ENCODE measurements at regions not wholly inside any gene's neighbourhood (a gene's known extent, or its start where the extent isn't known, plus 50 kb on each side); places are given as distances from the start of the nearest gene placed in this dataset.

GRCh38 chr11:24070435-24070834 is 426.4 kb upstream of the LUZP2 start:
- ATAC-seq = no peak
- Histone ChIP-seq H3K36me3 (no peaks in the 10 kb centered on the region), H3K4me1 (no peaks in the 10 kb centered on the region), H3K9me3 (no peaks in the 10 kb centered on the region), H3K4me3 (no peak overlapping the region), H3K27me3 (no peaks in the 10 kb centered on the region), H3K27ac (no peak overlapping the region)
- no peak for DNase-seq
- TF ChIP-seq CTCF (IDR thresholded peaks at IDR 0.05) (no peak), POLR2A (IDR thresholded peaks at IDR 0.05) (no peak)
- intact Hi-C loops (cut with DNase I) = no loop called here
- 60% methylated on average over 3 of the region's 3 CpGs for WGBS (ENCODE audit: insufficient coverage, low coverage, low lambda C conversion rate, missing lambda C conversion rate)

- intact Hi-C loops (cut with DNase I) = no loop called here
- Histone ChIP-seq H3K9me3 (no peaks in the 10 kb centered on the region), H3K4me3 (no peak overlapping the region), H3K27ac (no peak overlapping the region), H3K4me1 (no peaks in the 10 kb centered on the region), H3K27me3 (no peaks in the 10 kb centered on the region), H3K36me3 (no peaks in the 10 kb centered on the region)
- TF ChIP-seq CTCF (IDR thresholded peaks at IDR 0.05) (no peak), POLR2A (IDR thresholded peaks at IDR 0.05) (no peak)
- no peak for DNase-seq
- WGBS (ENCODE audit: insufficient coverage, low coverage, low lambda C conversion rate, missing lambda C conversion rate) = 38% methylated on average over 3 of the region's 3 CpGs
- ATAC-seq = no peak
Observed at GRCh38 chr11:24078018-24078417, 418.8 kb upstream of the LUZP2 start.

GRCh38 chr11:24082241-24082640 is 414.6 kb upstream of the LUZP2 start:
- H3K9me3 ChIP-seq = no peaks in the 10 kb centered on the region
- no peak for TF ChIP-seq POLR2A (IDR thresholded peaks at IDR 0.05)
- no peak for TF ChIP-seq CTCF (IDR thresholded peaks at IDR 0.05)
- H3K4me1 ChIP-seq = no peaks in the 10 kb centered on the region
- H3K27me3 ChIP-seq = no peaks in the 10 kb centered on the region
- no peak overlapping the region for H3K27ac ChIP-seq
- 52% methylated on average over 1 of the region's 1 CpG for WGBS (ENCODE audit: insufficient coverage, low coverage, low lambda C conversion rate, missing lambda C conversion rate)
- H3K36me3 ChIP-seq = no peaks in the 10 kb centered on the region
- DNase-seq = no peak
- ATAC-seq = no peak
- intact Hi-C loops (cut with DNase I) = no loop called here
- no peak overlapping the region for H3K4me3 ChIP-seq

- no peak for TF ChIP-seq CTCF (IDR thresholded peaks at IDR 0.05)
- no peak for TF ChIP-seq POLR2A (IDR thresholded peaks at IDR 0.05)
- intact Hi-C loops (cut with DNase I) = no loop called here
- no peak for DNase-seq
- Histone ChIP-seq H3K27ac (no peak overlapping the region), H3K36me3 (no peaks in the 10 kb centered on the region), H3K27me3 (no peaks in the 10 kb centered on the region), H3K9me3 (no peaks in the 10 kb centered on the region), H3K4me3 (no peak overlapping the region), H3K4me1 (no peaks in the 10 kb centered on the region)
- WGBS (ENCODE audit: insufficient coverage, low coverage, low lambda C conversion rate, missing lambda C conversion rate) = 11% methylated on average over 1 of the region's 1 CpG
- ATAC-seq = no peak
Observed at GRCh38 chr11:24082860-24083259, 414.0 kb upstream of the LUZP2 start.

- DNase-seq (no peak), ATAC-seq (no peak)
- Histone ChIP-seq H3K9me3 (no peaks in the 10 kb centered on the region), H3K36me3 (no peaks in the 10 kb centered on the region), H3K4me3 (no peak overlapping the region), H3K27ac (no peak overlapping the region), H3K27me3 (no peaks in the 10 kb centered on the region), H3K4me1 (no peaks in the 10 kb centered on the region)
- intact Hi-C loops (cut with DNase I) = no loop called here
- TF ChIP-seq POLR2A (IDR thresholded peaks at IDR 0.05) (no peak), CTCF (IDR thresholded peaks at IDR 0.05) (no peak)
- 44% methylated on average over 1 of the region's 1 CpG for WGBS (ENCODE audit: insufficient coverage, low coverage, low lambda C conversion rate, missing lambda C conversion rate)
Observed at GRCh38 chr11:24084956-24085355, 411.9 kb upstream of the LUZP2 start.
